ENCODE measurements at regions not wholly inside any gene's neighbourhood (a gene's known extent, or its start where the extent isn't known, plus 50 kb on each side); places are given as distances from the start of the nearest gene placed in this dataset.

GRCh38 chr1:82230667-82231066 is 429.9 kb downstream of the ADGRL2 start:
- TF ChIP-seq CTCF (IDR thresholded peaks at IDR 0.05) = no peak
- no peak for TF ChIP-seq POLR2A (IDR thresholded peaks at IDR 0.05)
- TF ChIP-seq EP300 (IDR thresholded peaks at IDR 0.05) = no peak
